Stimulated activated CD8-positive, alpha-beta memory T cell treated with anti-CD3 and anti-CD28 coated beads, Interleukin-15, amount 100 ng/mL, for 4 hours (primary cell): ENCODE measurements at regions not wholly inside any gene's neighbourhood (a gene's known extent, or its start where the extent isn't known, plus 50 kb on each side); places are given as distances from the start of the nearest gene placed in this dataset.
"Not testable (repeated sequence)": the region's sequence is repeated elsewhere in the genome, so short reads cannot be mapped to it uniquely, and the experiment has no call there.

Experiments used
- DNase-seq, 2 donors: peaks; one replicate each; pipeline ENCODE4 v3.0.0-alpha.2; 2020; ENCODE audit warnings: low read depth in 2 of 2

DNA sequence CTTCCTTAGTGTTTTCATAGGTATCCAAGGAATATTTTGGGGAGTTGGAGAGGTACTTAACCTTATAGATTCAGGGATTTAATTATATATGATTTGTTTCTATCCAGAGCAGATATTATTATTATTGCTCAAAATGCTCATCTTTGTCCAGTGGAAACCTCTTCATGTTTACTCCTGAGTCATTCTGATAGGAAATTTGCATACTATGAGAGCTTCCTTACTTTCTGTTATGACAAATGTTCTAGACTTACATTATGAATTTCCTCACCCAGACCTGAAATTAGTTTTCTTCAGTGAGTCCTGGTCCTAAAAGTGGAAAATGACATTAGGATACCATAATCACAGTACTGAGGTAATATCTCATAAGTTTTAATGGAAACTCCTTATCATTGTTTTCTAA lies 57.5 kb upstream of the PLPPR5 start:
- DNase-seq = no peak

DNA sequence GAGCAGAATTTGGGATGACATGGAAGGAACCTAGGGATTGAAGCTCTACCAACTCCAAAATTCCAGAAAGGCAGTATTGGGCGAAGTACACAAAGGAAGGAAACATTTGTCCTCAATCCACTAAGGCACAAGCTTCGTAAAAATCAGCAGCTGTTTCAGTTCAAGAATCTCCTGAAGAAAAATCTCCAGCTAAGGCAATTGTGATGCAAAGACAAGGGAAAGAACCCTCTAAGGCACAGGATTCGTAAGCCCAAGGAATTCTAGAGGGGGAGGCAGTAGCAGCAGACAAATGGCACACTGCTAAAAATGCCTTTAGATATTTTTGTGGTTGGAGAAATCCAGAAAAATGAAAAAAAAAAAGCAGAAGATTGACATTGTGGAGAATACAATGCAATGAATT lies 64.5 kb upstream of the PLPPR5 start:
- no peak for DNase-seq

DNA sequence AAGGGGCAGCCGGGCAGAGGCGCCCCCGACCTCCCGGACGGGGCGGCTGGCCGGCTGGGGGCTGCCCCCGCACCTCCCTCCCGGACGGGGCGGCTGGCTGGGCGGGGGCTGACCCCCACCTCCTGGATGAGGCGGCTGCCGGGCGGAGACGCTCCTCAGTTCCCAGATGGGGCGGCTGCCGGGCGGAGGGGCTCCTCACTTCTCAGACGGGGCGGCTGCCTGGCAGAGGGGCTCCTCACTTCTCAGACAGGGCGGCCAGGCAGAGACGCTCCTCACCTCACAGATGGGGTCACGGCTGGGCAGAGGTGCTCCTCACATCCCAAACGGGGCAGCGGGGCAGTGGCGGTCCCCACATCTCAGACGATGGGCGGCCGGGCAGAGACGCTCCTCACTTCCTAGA lies 73.9 kb upstream of the PLPPR5 start:
- DNase-seq = not testable (repeated sequence)

DNA sequence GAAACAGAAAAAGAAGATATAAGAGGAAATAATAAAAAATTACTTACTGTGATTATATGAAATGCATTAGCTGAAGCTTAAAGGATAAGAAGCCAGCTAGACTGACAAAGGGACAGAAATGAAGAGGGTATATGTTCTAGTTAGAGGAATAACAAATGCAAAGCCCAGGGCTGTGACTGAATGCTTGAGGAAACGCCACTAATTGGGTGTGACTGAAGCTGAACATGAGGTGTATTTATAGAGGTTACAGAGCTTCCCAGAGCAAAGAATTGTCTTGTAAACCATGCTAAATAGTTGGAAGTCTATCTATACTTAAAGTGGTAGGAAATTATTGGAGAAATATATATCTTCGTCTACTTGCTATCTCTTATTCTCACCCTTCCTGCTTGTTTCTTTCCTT lies 77.7 kb upstream of the PLPPR5 start:
- DNase-seq = no peak

DNA sequence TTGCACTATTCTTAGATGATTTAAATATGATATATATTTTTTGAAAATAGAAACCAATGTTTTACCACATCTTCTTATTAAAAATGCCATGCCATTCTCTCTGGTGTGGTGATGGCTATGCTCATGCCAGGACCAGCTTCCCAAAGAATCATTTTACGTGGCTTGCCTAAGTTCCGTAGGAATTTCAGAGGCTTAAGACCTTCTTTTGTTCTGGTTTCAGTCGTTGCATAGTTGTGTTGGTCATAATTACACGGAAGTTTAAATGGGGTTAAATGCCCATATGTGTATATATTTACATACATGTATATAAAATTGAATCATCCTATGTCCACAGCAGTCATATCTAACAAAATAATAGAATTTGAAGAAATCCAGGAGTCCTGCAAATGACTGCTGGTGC lies 78.7 kb upstream of the PLPPR5 start:
- DNase-seq = no peak

DNA sequence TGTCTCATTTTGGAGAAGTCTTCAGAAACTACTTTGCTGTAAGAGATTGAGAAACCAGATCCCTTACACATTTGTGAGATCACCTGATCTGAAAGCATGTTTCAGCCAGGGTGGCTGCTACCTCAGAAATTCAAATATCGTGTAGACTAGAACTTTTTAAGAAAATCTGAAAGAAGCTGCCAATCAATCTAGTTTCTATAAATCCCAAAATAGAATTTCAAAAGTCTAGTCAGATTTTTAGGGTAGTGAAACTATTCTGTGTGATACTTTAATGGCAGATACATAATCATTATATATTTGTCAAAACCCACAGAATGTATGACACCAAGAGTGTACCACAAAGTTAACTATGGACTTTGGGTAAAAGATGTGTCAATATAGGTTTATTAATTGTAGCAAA lies 79.9 kb upstream of the PLPPR5 start:
- DNase-seq = no peak

DNA sequence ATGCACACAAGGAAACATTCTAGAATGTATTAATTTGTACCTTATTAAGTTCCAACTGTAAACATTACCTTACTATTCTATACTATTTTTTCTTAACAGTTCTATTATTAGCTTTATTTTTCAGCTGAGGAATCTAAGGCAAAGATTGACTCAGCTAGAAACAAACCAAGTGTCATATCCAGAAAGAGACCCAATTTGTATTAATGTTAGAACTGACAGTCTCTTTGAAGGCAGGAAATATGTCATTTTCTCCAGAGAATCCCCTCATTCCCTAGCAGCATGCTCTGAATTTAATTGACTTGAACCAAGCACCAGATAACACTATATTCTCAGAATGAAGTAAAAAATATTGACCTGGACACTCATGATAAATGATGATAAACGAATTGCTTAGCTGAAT lies 81.4 kb upstream of the PLPPR5 start:
- DNase-seq = no peak

DNA sequence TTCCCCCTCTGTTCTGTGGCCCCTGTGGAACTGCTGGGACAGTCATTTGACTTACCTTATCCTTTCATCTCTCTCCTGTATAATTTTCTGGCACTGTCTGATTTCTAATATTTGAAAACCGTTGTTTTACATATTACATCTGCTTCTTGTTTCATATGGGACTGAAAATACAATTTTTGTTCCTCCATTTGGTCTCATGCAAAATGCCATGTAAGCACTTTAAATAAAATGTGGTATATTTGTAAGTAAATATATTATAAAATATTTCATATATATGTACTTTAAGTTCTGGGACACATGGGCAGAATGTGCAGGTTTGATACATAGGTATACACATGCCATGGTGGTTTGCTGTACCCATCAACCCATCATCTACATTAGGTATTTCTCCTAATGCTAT lies 93.9 kb upstream of the PLPPR5 start:
- DNase-seq = no peak

DNA sequence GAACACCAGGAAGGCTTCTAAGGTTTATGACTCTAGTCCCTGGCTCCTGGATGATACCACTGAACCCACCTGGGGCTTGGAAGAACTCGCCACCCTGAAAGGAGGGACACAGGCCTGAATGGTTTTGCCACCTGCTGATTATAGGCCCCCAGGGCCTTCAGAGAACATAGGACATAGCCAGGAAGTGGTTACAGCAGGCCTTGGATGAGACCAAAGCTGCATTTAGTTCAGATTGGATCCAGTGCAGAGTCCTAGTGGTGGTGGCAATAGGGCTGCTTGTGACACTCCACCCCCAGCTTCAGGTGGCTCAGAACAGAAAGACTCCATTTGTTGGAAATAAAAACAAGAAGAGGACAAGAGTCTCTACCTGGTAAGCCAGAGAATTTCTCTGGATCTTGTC lies 101.6 kb upstream of the PLPPR5 start:
- no peak for DNase-seq

DNA sequence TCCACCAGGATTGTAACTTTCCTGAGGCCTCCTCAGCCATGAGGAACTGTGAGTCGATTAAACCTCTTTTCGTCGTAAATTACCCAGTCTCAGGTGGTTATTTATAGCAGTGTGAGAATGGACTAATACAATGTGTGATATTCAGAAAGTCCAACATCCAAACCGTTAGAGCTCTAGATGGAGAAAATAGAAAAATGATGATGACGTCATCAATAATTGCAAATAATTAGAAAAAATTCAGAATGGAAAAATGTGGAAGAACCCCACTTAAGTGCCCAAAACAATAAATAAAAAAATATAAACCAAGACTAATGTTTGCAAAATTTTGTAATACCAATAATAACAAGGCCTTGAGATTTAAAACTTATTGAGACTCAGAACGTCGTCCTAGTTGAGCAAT lies 103.0 kb upstream of the PLPPR5 start:
- DNase-seq = no peak

DNA sequence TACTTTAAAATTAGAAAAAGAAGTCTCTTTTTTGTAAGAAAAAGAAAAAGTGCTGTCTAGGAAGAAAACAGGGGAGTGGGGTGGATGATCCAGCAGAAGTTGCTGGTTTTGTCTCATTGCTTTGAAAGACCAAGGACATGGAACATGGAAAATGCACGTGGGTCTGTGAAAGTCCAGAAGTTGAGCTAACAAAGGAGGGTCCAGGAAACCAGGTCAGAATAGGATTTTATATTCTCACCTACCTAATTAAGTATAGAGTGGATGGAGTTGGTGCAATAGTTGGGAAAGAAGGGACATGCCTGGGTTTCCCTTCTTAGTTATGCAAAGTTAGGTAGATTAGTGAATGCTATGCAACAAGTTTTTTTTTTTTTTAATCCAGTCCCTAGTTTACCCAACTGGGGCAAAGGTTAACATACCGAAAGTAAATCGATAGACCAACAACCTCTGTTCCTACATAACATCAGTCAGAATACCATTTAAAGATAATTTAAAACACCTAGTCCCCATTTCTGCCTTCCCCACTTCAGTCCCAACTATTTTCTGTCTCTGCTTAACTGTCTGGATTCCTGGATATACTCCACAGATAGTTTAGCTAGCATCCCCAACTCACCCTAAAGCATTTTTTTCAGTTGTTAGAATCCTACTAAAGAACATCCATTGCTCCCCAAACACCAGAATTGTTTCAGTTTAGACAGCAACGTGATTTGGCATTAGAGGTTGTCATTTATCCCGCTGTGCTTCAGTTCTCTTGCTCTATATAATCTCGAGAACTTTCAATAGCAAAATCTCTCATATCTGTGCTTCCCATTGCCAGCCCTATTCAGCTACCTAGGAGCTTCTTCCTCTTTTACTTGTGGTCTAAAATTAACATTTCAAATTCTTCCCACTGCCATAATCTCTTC lies 105.7 kb upstream of the PLPPR5 start:
- no peak for DNase-seq

DNA sequence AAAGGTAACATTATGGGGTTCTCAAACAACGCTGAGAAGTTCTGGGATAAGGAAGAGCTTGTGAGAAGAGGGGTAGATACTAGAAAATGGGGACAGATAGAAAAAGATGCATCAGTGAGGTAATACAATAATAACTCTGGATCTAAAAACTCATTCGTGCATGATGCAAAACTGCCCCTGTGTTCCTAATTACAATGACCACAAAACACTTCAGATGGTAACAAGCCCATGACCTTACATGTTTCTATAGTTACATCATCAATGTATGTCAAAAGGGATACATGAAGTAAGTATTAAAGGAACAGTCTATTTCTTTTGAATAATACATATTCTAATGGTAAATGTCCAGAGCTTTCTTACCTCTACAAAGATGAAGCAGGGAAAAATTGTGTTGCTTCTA lies 110.6 kb upstream of the PLPPR5 start:
- no peak for DNase-seq

DNA sequence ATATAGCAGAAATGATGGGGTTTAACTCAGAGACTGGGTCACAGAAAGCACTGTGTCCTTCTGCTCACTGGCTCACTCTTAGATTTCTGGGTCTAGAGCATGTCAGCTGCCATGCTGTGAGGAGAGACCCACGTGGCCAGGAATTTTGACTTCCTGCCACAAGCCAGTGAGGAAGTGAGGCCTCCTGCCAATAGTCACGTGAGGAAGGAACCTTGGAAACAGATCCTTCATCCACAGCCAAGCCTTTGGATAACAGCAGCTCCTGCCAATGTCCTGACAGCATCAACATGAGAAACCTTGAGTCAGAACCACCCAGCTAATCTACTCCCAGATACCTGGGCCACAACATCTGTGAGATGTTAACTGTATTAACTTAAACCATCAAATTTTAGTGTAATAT lies 114.5 kb upstream of the PLPPR5 start:
- no peak for DNase-seq

DNA sequence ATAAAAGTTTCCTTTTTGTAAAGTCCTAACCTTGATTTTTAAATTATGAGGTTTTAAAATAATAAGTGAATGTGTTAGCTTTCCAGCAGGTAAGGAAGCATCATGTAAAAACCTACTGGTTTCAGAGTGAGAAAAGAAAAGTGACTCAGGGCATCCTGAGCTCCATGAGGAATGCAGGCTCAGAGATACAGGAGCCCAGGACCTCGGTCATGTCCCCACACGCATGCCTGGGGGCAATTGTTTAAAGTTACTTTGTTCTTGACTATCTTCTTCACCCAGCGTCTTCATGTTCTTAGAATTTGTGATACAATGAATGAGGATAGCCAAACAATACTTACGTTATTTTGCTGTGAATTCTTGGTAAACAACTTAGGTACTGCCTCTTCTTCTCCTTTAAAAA lies 117.4 kb upstream of the PLPPR5 start:
- DNase-seq = no peak

DNA sequence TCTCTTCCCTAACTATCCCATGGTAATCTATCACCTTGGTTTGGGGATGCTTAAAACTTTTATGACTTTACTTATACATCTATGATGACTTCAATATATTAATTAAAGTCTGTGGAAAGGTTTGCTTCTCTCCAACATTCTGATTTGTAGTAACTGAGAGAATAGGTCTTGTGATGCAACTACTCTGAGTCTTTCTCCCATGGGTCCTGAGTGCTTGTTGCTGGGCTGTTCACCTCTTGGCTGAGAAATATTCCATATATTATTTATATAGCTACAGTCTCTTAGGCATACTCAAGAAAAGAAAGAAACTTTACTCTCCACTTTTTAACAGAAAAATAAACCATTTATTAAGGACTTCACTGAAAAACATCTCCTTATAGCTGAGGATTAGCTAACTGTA lies 119.3 kb upstream of the PLPPR5 start:
- no peak for DNase-seq

DNA sequence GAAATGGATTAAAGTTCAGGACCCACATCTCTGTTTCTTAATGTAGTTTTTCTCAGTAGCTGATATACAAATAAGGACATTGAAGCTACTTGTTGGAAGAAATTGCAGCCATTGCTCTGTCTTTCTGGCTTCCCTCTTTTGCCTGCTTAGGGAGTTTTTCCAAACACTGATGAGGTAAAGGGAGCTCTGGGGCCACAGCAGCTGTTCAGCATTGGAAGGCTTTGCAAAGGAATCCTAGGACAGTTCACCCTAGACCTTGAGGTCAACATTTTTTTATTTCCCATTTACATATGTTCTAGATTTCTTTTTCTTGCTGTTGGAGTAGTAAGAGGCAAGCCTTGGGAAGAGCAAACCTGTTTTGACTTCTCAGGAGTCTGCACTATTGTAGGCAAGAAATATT lies 126.9 kb upstream of the PLPPR5 start:
- no peak for DNase-seq

DNA sequence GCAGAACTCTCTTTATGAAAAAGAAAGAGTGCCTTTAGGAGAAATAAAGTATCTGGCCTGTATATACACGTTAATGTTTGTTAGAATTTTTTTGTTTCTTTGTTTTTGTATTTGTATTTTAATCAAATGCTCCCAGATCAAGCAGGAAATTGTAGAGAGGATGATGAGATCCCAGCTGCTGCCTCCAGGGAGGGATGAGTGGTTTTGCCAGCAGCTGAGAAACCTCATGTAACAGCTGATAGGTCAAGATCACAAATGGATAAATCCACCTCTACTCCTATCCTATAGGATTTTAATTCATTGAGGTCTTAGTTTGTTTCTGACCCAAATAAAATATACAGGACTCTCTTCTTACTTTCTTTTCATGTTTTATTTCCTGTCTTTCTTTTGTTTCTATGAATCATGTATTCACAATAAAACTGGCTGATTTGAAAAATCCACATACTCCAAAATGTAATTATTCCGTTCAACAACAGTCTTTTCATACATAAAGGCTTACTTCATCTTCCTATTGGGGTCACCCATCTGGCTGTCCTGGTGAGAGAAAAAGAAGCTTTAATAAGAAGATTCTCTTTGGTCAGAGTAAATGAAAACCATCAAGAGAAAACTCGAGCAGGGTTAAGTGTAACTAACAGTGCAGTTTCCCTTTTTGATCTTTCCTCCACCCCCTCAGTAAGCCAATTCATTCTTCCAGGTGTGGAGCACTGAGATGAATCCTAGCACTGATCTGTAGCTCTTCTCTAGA lies 129.3 kb upstream of the PLPPR5 start:
- no peak for DNase-seq

DNA sequence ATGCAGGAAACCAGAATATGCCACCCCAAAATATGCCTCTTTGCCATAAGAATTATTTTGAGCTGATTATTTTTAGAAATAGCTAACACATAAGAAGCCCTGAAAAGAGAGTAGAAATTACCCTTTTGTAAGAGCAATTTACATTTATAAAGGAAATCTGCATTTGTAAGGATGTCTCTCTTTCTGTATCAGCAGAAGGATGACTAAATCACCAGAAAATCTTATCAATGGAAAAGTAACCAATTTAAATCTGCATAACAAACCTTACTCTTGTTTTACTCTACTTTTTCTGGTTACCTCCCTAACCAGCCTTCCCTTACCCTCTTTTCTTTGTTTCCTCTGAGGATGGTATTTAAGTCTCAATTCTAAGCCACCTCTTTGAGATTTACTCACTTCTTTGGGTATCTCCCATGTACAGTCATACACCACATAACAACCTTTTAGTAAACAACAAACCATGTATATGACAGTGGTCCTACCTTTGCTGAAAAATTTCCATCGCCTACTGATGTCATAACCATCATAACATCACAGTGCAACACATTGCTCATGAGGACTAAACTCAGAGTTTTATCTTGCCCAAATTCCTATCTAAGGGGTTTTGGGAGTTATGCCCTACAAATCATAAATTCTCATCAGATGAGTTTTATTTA lies 126.6 kb upstream of the PLPPR4 start:
- no peak for DNase-seq

DNA sequence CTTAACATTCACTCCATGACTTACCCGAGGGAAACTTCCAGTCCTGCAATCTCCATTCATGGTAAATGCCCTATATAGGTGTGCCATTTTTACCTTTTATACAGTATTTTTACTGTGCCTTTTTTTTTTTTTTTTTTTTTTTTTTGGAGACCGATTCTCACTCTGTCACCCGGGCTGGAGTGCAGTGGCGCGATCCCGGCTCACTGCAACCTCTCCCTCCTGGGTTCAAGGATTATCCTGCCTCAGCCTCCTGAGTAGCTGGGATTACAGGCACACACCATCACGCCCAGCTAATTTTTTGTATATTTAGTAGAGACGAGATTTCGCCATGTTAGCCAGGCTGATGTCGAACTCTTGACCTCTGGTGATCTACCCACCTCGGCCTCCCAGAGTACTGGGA lies 124.4 kb upstream of the PLPPR4 start:
- no peak for DNase-seq

DNA sequence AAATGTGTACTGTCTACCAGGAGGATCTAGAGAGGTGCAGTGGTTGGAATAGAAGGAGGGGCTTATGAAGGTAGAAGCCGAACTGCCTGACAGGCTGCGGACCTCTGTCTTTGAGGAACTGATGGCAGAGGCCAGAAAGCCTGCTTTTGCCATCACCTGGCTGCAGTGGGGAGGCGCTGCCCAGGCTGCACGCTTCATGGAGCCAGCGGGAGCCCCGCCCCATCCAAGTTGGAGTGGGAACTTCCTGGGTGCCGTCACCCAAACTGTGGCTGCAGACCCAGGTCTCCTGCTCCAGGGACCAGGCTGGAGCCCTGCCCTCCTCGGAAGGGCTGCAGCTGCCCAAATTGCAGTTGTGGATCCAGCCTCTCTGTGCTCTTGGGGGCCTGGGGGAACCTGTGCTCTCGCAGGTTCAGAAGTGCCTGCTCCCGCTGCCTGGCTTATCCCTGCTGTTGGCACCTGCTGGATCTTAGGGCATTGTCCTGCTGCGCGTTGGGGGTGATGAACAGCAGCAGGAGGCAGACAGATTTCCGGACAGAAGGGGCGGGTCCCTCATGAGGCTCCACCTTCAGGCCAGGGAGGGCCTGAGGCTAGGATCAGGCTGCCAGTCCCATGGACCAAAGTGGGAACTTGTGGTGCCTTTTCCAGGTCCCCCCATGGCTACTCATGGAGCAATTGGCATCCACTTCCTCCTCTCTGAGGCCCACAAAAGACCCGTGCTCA lies 118.0 kb upstream of the PLPPR4 start:
- no peak for DNase-seq

DNA sequence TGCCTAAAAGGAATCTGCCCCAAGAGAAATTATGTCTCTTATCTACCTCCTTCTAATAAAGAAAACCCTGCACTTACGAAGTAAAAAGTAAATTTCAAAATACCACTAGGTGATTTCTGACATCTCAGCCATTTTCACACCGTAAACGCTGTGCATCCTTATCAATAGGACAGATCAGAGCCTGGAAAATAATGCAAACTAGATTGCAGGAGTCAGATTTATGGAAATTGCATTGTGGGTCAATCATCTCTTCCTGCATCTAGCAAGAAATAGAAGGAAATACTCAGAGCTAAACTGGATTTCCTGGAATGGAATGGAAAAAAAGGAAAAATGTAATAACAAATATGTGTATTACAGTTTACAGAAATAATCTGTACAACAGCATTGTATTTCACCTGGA lies 114.3 kb upstream of the PLPPR4 start:
- no peak for DNase-seq

DNA sequence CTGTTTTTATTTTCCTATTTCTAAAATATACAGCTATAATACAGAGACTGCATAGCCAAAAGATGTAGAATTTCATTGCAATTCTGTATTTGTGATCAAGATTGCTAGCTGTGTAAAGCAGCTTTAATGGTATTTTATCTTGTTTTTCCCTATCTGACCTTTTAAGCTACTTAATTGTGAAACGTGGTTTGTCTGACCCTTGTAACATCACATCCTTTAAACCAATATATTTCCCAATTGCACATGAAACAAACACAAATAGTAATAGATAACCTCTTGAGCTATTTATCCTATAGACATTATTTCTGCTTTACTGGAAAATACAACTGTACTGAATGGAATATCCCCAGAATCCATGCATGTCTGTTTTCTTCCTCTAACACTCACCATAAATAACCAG lies 112.2 kb upstream of the PLPPR4 start:
- no peak for DNase-seq
